COR-L47 (cell line): ENCODE measurements at regions not wholly inside any gene's neighbourhood (a gene's known extent, or its start where the extent isn't known, plus 50 kb on each side); places are given as distances from the start of the nearest gene placed in this dataset.

ENCODE experiments used
- DNase-seq: peaks from one replicate; lab custom pipeline; 2025; lab: John Stamatoyannopoulos, UW

GRCh38 chr5:74342948-74343682, 297.4 kb downstream of the ENC1 start:
- DNase-seq, result peak; percentile 34

- DNase-seq, result no peak
Measured at GRCh38 chr5:74342182-74342581, 298.3 kb downstream of the ENC1 start.

GRCh38 chr5:74341221-74341620, 299.3 kb downstream of the ENC1 start:
- DNase-seq, result no peak

- no peak for DNase-seq
Measured at GRCh38 chr5:74340476-74340875, 300.1 kb downstream of the ENC1 start.

GRCh38 chr5:74337984-74338310, 302.6 kb downstream of the ENC1 start:
- DNase-seq, result no peak

- no peak for DNase-seq
Measured at GRCh38 chr5:74337254-74337983, 303.1 kb downstream of the ENC1 start.

GRCh38 chr5:74336297-74336696, 304.2 kb downstream of the ENC1 start:
- DNase-seq, result no peak

- no peak for DNase-seq
Measured at GRCh38 chr5:74334762-74335384, 305.7 kb downstream of the ENC1 start.

GRCh38 chr5:74334062-74334761, 306.3 kb downstream of the ENC1 start:
- DNase-seq, result no peak

GRCh38 chr5:74333430-74333829, 307.1 kb downstream of the ENC1 start:
- no peak for DNase-seq

GRCh38 chr5:74332682-74333081, 307.8 kb downstream of the ENC1 start:
- no peak for DNase-seq

GRCh38 chr5:74332006-74332405, 308.5 kb downstream of the ENC1 start:
- DNase-seq, result no peak

GRCh38 chr5:74328221-74328630, 312.3 kb downstream of the ENC1 start:
- DNase-seq, result no peak

- no peak for DNase-seq
Measured at GRCh38 chr5:74327339-74327685, 313.2 kb downstream of the ENC1 start.

- no peak for DNase-seq
Measured at GRCh38 chr5:74326571-74327338, 313.8 kb downstream of the ENC1 start.

GRCh38 chr5:74325866-74326265, 314.7 kb downstream of the ENC1 start:
- no peak for DNase-seq

- DNase-seq, result no peak
Measured at GRCh38 chr5:74324556-74324955, 316.0 kb downstream of the ENC1 start.

GRCh38 chr5:74322944-74323343, 317.6 kb downstream of the ENC1 start:
- no peak for DNase-seq

- no peak for DNase-seq
Measured at GRCh38 chr5:74322191-74322590, 318.3 kb downstream of the ENC1 start.

- DNase-seq, result no peak
Measured at GRCh38 chr5:74321326-74321725, 319.2 kb downstream of the ENC1 start.

GRCh38 chr5:74320526-74320925, 320.0 kb downstream of the ENC1 start:
- DNase-seq, result no peak

- DNase-seq, result no peak
Measured at GRCh38 chr5:74319076-74319475, 321.5 kb downstream of the ENC1 start.
